Epithelial cell of prostate (primary cell): ENCODE measurements at regions not wholly inside any gene's neighbourhood (a gene's known extent, or its start where the extent isn't known, plus 50 kb on each side); places are given as distances from the start of the nearest gene placed in this dataset.
"Not testable (repeated sequence)": the region's sequence is repeated elsewhere in the genome, so short reads cannot be mapped to it uniquely, and the experiment has no call there.

Experiments
- DNase-seq: peaks from one replicate; pipeline ENCODE4 v3.0.0-alpha.2; 2011; ENCODE audit warnings: low read depth, low spot score
- H3K27ac ChIP-seq: fragments of 450-650 bp; 2 replicates; pipeline ENCODE4 v1.5.1; 2017; ENCODE audit warnings: mild to moderate bottlenecking

- no peak for DNase-seq
- H3K27ac ChIP-seq: peak overlapping the region; percentile 63
Measured at GRCh38 chr11:86150847-86151173, 81.9 kb upstream of the PICALM start.

DNA sequence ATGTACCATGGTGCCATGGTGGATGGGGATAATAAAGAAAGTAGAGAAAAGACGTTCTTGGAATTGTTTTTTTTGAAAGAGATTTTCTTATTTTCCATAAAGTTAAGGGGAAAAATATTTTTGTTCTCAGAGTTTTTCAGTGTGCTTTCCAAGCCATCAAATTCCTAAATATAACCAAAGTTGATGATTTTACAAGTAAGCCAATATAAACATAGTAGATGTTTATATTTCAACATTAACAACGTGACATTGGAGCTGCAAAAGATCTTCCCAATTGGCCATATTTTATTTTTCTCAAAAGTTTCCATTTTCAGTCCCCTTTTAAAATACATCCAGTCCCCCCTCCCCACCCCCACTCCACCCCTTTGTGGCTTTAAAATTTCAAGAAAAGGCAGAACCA, 80.9 kb upstream of the PICALM start:
- DNase-seq: no peak

DNA sequence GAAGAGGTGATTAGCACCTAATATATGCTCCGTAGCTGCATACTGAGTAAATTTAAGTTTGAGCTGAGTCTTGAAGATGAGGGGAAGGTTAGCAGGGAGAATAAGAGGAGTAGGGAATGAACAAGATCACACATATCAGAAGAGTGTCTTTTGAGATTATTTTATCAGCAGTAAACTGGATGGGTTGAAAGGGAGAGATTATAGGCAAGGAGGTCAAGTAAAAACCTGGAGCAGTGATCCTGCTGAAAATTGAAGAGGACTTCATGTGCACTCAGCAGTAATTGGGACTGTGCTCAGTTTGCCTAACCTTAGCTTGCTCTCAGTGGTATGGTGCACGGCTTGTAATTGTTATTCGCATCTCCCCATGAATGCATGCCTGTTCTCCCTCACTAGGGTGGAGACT, 79.5 kb upstream of the PICALM start:
- no peak for DNase-seq
- no peak overlapping the region for H3K27ac ChIP-seq

More for the DNA sequence above, 80.9 kb upstream of the PICALM start:
- no peak overlapping the region for H3K27ac ChIP-seq

- DNase-seq: no peak
- no peak overlapping the region for H3K27ac ChIP-seq
Measured at GRCh38 chr11:86147004-86147403, 78.1 kb upstream of the PICALM start.

- no peak for DNase-seq
- no peak overlapping the region for H3K27ac ChIP-seq
Measured at GRCh38 chr11:86145439-86146156, 76.7 kb upstream of the PICALM start.

DNA sequence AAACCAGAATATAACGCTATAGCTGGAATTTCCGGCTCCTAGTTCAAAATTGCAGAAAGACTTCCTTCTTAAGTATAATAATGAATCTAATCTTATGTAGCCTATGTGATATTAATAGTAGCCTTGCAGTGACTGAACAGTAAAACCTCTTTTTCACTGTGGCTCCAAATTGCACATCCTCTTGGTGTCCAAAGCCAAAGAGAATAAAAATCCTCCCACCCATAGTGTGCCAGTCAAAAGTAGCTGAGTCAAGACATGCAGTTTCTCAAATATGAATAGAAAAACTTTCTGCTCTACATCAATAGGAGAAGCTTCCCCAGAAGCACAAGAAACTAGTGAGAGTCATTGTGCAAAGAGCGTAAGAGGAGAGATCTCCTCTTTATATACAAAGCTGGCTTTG, 76.0 kb upstream of the PICALM start:
- no peak overlapping the region for H3K27ac ChIP-seq
- DNase-seq: no peak

DNA sequence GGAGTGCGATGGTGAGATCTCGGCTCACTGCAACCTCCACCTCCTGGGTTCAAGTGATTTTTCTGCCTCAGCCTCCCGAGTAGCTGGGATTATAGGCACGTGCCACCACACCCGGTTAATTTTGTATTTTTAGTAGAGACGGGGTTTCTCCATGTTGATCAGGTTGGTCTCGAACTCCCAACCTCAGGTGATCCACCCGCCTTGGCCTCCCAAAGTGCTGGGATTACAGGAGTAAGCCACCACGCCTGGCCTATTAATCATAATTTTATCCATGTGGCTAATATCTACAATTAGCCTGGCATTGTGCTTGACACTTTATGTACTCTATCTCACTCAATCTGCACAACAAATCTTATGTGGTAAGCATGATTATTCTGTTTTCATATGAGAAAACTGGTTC, 75.2 kb upstream of the PICALM start:
- H3K27ac ChIP-seq, DNase-seq: not testable (repeated sequence)

GRCh38 chr11:86143087-86144030, 74.5 kb upstream of the PICALM start:
- DNase-seq: no peak
- H3K27ac ChIP-seq: no peak overlapping the region

GRCh38 chr11:86142170-86142569, 73.3 kb upstream of the PICALM start:
- H3K27ac ChIP-seq: no peak overlapping the region
- DNase-seq: no peak

DNA sequence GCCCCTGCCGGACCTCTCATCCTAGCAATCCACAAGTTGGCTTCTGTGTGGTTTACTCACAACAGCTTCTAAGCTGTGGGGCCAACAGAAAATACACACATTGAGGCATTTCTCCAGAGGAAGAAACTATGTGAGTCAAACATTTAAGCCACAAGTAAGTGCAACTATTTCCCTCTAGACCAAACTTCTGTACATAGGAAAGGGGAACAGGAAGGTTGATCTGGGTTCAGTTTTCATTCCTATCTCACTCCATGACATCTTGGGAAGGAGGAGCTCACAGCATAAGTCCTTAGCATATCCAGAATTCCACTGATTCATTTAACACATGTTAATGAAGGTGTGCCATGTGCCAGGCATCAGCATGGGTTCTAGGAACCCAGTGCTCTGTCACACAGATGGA, 72.8 kb upstream of the PICALM start:
- H3K27ac ChIP-seq: no peak overlapping the region
- DNase-seq: no peak

DNA sequence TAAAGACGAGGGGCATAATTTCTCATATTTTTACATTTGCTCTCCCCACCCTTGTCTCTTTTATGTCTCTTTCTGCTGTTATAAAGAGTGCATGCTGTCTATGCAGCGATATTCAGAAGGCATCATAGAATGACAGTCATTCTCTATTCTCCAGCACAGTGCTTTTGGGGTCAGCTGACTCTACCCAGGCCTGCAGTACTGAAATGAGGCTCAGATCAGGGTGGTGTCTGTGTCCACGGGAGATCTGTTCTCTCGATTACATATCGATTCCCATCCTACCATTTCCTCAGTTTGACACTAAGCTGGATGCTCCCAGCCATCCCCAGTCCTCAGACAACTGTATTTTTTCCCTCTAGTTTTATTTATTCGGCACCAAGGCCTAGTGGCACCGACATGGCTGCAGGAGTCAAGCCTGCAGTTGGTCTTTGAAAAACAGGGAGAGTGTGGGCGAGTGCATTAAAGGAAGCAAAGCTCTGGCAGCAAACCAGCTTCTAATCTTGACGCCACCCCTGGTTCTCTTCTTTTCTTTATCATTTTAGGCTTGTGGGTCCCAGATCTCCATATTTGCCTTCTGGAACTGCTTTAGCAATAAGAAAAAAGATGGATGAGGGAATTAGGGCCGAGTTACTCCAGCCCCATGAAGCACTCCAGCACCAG, 71.6 kb upstream of the PICALM start:
- DNase-seq: no peak
- H3K27ac ChIP-seq: no peak overlapping the region

DNA sequence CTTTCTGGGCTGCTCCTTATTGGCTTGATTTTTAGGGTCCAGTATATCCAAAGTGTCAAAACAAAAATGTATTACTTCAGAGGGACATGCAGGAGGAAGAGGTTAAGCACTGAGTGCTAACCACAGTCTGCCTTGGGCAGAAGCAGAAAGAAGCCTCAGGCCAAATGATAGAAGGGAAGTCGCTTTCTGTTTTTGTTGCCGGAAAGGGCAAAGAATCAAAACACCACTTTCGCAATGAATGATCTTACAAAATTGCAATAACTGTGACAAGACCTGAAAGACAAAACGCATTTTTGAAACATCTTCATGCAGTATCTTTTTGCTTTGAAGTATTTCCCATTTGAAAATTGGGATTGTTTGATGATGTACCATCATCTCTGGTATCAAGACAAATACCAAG, 70.1 kb upstream of the PICALM start:
- no peak for DNase-seq
- no peak overlapping the region for H3K27ac ChIP-seq

DNA sequence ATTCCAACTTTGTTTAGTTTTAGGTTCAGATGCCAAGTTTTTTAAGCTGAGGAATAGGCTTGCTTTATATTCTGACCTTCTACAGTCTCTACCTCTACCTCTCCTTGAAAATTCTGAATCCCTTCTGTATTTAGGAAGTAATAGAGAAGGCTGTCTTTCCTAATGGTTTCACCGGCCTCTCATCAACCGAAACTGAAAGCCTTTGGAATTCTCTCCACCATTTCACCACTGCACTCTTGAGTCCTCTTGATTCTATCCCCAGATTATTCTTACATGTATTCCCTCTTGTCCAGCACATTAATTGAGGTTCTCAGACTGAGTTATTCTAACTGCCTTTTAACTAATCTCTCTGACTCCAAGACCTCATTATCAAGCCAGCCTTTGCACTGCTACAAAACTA, 67.7 kb upstream of the PICALM start:
- DNase-seq: no peak
- H3K27ac ChIP-seq: no peak overlapping the region

GRCh38 chr11:86135319-86135714, 66.4 kb upstream of the PICALM start:
- H3K27ac ChIP-seq: no peak overlapping the region
- DNase-seq: no peak

- no peak for DNase-seq
- no peak overlapping the region for H3K27ac ChIP-seq
Measured at GRCh38 chr11:86134580-86135318, 65.9 kb upstream of the PICALM start.

- DNase-seq: no peak
- H3K27ac ChIP-seq: no peak overlapping the region
Measured at GRCh38 chr11:86132667-86133249, 63.9 kb upstream of the PICALM start.

GRCh38 chr11:86129740-86130540, 61.1 kb upstream of the PICALM start:
- no peak for DNase-seq
- H3K27ac ChIP-seq: no peak overlapping the region

- H3K27ac ChIP-seq: no peak overlapping the region
- no peak for DNase-seq
Measured at GRCh38 chr11:86128914-86129313, 60.0 kb upstream of the PICALM start.

DNA sequence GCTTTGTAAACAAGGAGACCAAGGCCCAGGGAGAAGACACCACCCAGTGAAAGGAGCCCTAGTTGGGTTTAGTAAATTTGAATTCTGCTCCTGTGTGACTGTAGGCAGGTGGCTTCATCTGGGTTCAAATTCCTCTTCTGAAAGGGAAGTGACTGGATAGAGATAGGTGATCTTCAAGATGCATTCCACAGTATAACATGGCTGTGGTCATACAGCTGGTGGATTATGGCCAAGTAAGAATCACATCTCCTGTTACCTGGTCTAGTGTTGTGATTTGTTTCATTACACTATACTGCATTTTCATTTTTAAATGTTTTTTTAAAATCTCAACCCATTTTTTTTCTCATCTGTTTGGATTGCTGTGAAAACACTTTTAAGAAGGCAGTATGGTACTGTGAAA, 58.0 kb upstream of the PICALM start:
- H3K27ac ChIP-seq: no peak overlapping the region
- DNase-seq: no peak
